B cell (primary cell): ENCODE measurements at regions not wholly inside any gene's neighbourhood (a gene's known extent, or its start where the extent isn't known, plus 50 kb on each side); places are given as distances from the start of the nearest gene placed in this dataset.

Experiments used
- CTCF ChIP-seq: fragments of 200-600 bp; IDR thresholded peaks from one replicate; pipeline ENCODE4 v1.8.0; 2022; ENCODE audit warnings: antibody characterized with exemption, mild to moderate bottlenecking
- EZH2 ChIP-seq: IDR thresholded peaks from 2 replicates; pipeline ENCODE4 v1.6.1; 2012; ENCODE audit warnings: borderline replicate concordance, low read depth, mild to moderate bottlenecking, moderate library complexity, low read length; ENCODE audit not compliant: insufficient read depth, poor library complexity, severe bottlenecking

- TF ChIP-seq CTCF (no peak), EZH2 (no peak)
These were observed 348.2 kb downstream of the CDH11 start for GRCh38 chr16:64773638-64774037.
